GM18499 (cell line): ENCODE measurements at regions not wholly inside any gene's neighbourhood (a gene's known extent, or its start where the extent isn't known, plus 50 kb on each side); places are given as distances from the start of the nearest gene placed in this dataset.
A peak's percentile ranks its signal among the peaks of the same experiment; 100 is the strongest.
"Not testable (repeated sequence)": the region's sequence is repeated elsewhere in the genome, so short reads cannot be mapped to it uniquely, and the experiment has no call there.

Experiments used
- ATAC-seq: cut with Tn5 transposase; IDR thresholded peaks from one replicate; pipeline ENCODE4 v1.9.1; 2021; ENCODE audit warnings: moderate number of reproducible peaks; ENCODE audit not compliant: insufficient read depth, unreplicated experiment

DNA sequence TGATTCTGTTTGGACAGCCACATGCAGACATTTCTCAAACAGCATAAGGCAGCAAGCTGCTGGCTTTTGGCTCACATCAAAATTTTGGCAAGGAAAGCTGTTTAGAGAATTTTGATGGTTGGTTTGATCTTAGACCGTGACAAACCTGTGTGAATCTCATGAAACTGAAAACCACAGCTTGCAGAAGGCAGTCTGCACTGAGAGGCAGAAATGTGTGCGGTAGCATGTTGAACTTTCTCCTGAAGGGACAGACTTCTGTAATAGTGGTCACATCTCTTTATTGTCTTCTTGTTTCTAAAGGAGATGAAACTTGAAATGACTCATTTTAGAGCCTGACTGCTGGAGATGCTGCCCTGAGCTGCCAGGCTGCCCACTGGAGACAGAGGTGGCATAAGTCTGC lies 371.6 kb downstream of the TEX29 start:
- peak; percentile 73 for ATAC-seq

GRCh38 chr13:111696121-111696520 lies 370.8 kb upstream of the SOX1 start:
- ATAC-seq = not testable (repeated sequence)

DNA sequence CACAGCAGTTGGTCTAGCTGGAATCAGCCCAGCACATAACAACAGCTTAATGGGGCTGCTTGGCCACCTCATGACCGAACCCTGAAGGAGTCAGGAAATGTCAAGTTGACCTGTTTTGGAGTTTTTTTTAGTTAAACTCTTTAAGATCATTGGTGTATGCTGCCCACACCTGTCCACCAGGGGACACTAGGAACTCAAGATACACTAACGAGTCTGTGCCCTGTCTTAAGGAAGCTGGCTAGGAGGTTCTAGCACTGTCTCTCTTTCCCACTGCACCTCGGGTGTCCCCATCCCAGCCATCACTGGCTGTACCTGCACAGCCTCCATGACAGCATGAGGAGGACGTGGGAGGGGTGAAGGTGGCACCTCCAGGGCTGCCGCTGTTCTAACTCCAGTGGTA lies 364.9 kb upstream of the SOX1 start:
- not testable (repeated sequence) for ATAC-seq
